GM19463 (cell line): ENCODE measurements at regions not wholly inside any gene's neighbourhood (a gene's known extent, or its start where the extent isn't known, plus 50 kb on each side); places are given as distances from the start of the nearest gene placed in this dataset.
"Not testable (repeated sequence)": the region's sequence is repeated elsewhere in the genome, so short reads cannot be mapped to it uniquely, and the experiment has no call there.

Experiments used
- ATAC-seq: cut with Tn5 transposase; IDR thresholded peaks from one replicate; pipeline ENCODE4 v1.9.1; 2021; ENCODE audit warnings: mild to moderate bottlenecking, moderate library complexity; ENCODE audit not compliant: unreplicated experiment

GRCh38 chr3:56927855-56928254 lies 126.1 kb upstream of the ARHGEF3 start:
- ATAC-seq = no peak

DNA sequence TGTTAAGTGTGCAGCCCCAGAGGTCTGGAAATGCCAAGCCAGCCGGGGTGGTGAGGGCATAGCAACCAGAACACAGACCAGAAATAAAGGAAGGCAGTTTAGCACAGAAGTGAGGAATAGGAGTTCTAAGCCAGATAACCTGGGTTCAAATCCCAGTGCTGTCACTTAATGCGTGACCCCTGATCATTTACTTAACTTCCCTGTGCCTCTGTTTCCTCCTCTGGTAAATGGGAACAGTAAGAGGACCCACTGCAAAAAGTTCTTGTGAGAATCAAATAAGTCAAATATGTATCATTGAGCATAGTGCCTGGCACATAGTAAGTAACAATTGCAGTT lies 125.2 kb upstream of the ARHGEF3 start:
- ATAC-seq = no peak

DNA sequence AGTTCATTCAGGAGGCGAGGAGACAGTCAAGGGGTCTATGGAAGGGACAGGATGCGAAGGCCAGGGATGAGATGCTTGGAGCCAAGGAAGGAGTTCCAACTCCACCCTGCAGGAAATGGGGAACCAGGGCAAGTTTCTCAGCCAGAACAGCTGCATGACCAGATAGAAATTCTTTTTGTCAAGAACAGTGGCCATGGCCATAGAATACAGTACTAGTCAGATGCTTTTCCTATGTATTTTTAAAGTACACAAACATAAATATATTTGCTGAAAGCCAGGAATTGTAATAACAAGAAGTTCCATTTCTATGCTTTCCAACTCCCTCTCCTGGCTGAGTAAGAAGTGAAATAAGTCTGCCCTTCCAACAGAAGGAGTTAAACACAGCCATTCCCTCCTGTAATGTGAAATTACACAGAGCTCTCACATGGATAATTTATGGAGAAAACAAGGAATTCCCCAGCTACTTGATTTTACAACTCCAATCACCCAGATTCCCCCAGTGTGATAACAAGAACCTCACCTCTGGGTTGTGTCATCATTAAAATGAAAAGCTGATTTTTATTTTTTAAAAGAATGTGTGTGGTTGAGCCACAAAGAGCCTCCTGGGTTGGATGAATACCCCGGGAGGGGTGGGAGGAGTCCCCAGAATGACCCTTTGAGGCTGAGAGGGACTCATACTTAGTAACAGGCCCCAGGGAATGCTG lies 124.6 kb upstream of the ARHGEF3 start:
- ATAC-seq = no peak

- ATAC-seq = not testable (repeated sequence)
Observed at GRCh38 chr3:56924700-56925099, 123.0 kb upstream of the ARHGEF3 start.

DNA sequence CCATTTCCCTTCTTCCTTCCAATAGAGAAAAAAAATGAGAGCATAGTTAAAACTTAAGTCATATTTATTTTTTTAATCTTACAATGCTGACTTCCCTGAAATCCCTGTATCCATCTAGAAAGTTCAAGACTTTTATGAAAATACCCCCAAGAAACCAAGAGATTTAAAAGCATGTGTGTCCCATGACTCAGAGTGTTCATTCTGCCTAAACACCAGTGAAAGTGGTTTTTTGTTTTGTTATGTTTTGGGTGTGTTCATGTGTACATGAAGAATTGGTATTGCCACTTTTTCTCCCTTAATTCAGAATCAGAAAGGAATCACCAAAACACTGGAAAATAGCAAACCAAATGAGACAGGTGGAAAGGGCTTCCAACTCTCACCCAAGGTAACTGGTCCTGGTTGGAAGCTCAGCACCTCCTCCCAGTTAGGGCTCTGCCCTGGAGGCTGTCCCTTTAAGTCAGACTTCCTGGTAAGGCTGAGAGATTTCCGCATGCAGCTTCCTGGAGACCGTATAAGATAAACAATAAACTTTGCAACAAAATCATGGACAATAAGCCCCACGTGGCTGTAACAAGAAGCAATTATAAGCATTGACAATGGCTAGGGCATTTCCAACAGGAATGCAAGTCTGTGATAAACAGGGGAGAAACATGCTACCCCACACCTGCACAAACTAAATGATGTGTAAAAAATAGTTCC lies 121.9 kb upstream of the ARHGEF3 start:
- ATAC-seq = no peak

DNA sequence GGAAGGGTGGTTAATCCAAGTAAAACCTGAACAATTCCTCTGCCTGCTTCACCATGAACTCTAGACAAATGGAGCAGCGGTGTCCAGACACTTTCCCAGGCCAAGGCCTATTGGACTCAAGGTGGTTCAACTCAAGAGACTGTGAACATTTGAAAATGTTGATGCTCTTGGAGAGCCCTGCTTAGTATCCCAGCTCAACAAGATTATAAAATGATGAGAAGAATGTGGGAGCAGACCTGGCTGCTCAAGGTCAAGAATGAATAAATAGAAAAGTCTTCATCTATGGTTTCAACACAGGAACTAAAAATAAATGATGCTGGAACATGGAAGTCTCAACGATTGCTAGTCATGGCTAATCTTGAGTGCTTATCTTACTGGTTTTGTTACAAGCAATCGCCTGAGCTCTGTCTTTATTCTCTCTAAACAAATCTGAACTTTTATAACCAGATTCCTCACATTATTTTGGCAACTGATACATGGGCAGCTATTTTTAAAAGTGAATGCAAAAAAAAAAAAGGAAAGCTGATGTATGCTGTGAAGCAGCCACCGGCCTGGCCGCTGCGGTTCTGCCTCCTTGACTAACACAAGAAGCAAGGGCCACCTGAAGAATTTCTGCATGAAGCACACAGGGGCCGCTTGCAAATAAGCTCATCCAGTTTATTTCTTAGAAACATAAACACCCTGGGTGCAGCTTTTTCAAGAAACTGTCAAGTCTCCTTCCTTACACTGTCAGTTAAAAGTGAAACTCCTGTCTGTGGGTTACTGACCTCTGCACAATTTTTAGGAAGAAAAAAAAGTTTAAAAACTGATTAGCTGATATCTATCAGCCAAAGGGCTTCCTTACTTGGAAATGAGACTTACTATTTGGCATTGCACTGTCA lies 120.1 kb upstream of the ARHGEF3 start:
- no peak for ATAC-seq

DNA sequence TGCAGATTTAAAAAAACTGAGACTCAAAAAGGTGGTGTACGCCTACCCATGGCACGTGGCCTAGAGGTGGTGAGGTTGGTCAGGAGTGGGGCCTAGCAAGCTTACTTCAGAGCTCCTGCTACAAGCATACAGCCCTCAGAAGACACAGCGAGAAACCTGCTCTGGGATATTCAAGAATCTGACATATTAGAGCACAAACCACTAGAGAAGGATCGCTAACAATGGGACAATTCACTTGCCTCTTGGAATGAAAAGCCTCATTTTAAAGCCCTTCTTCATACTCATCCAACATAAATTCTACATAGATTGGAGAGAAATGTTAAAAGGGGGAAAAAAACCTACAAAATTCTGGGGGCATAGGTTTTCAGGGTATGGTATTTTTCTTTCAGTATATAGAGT lies 118.0 kb upstream of the ARHGEF3 start:
- no peak for ATAC-seq

- ATAC-seq = no peak
Observed at GRCh38 chr3:56919137-56919796, 117.5 kb upstream of the ARHGEF3 start.

DNA sequence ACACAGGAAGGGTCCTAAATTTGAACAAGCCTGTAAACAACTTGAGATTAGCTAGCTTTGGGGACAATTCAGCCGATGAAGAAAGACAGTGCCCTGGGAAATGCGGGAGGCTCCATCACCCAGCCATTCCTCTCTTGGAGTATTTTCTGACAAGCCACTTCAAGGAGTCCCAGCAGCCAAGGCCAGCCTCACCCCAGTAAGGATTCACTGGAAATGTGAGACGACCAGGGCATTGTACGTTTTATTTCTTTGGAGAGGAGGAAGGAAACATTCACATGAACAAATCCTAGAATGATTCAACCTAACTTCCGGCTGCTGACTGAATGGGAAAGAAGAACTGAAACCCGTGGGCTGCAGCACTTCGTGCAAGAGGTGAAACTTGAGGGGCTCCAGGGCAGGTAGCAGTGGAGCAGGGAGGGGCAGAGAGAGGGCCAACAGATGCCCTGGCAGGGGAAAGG lies 116.4 kb upstream of the ARHGEF3 start:
- ATAC-seq = peak; percentile 43

GRCh38 chr3:56917361-56918110 lies 115.8 kb upstream of the ARHGEF3 start:
- ATAC-seq = peak; percentile 53

DNA sequence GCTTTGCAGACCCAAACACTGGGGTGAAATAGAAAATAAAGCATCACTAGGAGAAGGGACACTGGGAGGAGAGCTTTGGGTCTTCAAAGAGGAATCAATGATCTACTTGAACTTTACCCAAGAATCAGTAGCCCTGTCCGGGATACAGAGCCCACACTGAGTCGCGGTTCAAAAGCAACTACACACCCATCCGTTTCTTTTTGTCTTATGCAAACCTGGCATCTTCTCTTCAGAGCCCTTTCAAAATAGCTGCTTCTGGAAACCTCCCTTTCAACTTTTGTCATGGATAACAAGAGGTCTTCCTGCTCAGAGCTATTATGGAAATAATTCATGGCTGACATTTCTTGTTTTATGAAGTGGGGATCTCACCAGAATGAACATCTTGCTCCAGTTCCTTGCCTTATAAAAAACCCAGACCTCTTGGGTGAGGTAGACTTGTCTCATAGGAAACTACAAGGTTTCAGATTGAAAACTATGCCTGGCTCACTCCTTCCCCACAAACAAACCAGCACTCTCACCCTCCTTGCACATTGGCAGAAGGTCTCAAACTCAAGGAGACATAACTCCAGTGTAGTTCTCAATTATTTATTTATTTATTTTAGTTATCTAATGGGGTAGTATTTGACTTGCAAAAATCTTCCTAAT lies 115.1 kb upstream of the ARHGEF3 start:
- no peak for ATAC-seq

DNA sequence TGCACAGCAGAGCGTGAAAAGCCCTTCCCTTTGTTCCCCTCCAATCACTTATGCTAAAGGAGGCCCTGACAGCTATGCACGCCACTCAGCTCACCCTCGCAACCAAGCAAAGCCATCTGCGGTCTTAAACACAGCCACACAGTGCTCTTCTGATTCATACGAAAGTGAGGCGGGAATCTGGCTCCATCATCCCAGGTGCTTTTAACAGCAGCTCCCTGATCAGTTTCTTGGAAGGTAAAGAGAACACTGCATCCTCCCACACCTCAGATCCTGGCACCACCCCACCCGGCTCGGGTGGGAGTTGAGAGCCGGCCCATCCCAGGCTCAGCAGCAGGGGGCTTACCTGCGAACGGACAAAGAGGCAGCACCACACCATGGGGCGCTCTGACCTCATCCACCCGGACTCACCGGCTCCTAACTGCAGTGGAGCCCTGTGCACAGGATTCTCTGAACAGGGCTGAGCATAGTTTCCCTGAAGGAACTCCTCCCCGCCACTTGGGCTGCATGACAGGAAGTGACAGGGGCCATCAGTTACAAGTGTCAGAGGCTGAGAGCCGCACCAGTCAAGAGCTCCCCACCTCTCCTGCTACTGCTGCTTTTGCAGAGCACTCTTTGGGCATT lies 114.3 kb upstream of the ARHGEF3 start:
- ATAC-seq = peak; percentile 48

DNA sequence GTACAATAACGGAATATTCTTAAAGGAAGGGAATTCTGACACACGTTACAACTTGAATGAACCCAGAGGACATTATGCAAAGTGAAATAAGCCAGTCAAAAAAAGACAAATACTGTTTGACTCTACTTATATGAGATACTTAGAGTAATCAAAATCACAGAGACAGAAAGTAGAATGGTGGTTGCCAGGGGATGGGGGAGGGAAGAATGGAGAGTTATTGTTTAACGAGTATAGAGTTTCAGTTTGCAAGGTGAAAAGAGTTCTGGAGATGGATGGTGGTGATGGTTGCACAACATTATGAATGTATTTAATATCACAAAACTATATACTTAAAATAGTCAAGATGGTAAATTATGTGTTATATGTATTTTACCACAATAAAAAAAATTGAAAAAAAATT lies 112.9 kb upstream of the ARHGEF3 start:
- no peak for ATAC-seq

DNA sequence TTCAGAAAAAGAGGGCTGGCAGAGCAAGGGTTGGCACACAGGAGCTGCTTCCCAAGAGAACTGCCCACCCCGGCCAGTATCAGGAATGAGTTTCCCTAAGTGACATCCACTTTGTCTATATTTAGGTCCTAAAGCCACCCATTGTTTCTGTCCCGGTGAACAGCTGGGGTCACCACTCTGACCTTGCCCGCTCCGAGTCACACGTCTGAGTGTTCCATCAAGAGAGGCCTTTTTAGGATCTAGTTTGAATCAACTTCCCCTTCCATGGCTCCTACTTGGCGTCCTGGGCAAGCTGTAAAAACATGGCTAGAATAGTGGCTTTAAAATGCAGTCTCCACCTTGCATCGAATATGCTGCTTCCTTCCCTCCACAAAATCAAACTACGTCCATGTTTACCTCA lies 109.6 kb upstream of the ARHGEF3 start:
- no peak for ATAC-seq

DNA sequence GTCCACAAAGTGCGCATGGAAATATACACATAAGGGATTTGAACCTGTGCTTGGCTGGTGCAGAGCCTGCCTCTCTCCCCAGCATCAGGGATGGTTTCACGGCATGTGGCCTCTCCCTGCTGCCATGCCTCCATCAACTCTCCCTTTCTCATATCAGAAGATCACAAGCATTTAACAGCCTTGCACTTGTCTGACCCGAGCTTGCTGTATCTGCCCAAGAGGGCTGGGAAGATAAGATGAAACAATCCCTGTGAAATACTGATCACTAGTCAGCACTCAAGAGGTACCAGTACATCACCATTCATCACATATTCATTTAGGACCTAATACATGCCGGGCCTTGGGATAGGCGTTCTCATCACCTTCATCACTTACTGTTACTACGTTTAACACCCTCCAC lies 107.6 kb upstream of the ARHGEF3 start:
- ATAC-seq = no peak

DNA sequence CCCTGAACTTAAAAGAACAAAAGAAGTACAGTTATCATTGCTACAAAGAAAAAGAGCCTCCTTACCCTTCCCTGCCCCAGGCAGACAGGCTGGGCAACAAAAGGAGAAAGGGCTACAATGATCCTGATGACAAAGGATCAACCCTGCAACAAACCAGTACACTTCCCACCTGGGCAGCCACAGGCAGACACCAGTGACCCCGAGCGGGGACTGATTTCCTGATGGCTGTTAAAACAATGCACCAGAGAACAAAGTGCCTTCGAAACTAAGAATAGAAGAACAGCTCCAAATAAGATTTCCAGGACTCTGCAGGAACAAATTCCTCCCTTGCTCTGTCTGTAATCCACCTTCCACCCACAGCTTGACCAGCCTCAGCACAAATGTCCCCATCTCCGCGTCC lies 106.3 kb upstream of the ARHGEF3 start:
- no peak for ATAC-seq

DNA sequence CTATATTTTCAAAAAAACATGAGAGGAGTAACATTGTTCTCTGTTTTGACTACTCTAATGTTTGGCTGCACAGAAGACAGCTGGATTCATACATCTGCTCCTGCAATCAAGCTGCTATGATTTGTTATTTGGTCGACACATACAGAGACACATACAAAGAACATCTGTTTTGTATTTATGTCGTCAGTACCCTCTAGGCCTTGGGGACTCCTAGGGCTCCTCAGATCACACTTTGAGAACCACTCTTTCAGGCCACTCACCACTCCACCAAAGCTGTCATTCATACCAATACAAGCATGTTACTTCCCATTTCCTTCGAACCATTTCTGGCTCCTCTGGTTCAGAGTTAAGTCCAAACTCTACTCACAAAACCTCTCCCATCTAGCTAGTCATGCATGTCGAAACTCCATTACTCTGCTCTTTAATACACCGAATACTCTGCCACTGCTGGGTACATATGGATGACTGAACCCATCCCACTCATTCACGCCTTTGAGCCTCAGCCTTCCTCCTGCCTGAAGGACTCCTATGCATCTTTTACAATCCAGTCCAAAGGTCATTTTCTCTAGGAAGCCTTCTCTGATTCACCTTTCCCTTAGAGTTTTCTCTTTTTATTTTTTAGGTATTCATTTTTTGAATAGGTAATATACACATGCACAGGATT lies 102.9 kb upstream of the ARHGEF3 start:
- no peak for ATAC-seq

GRCh38 chr3:56903231-56903782 lies 101.6 kb upstream of the ARHGEF3 start:
- no peak for ATAC-seq
